ENCODE measurements at regions not wholly inside any gene's neighbourhood (a gene's known extent, or its start where the extent isn't known, plus 50 kb on each side); places are given as distances from the start of the nearest gene placed in this dataset.

GRCh38 chr18:28407681-28408080, 230.8 kb upstream of the CDH2 start:
- TF ChIP-seq CTCF (IDR thresholded peaks at IDR 0.05; ENCODE audit: borderline replicate concordance, extremely low read depth, low read length, poor library complexity, severe bottlenecking) (no peak), EZH2 (IDR thresholded peaks at IDR 0.05; ENCODE audit: borderline replicate concordance, low read depth, low read length, severe bottlenecking) (no peak)
